Suprapubic skin (tissue), 4 donors: ENCODE measurements at regions not wholly inside any gene's neighbourhood (a gene's known extent, or its start where the extent isn't known, plus 50 kb on each side); places are given as distances from the start of the nearest gene placed in this dataset.

Source experiments
- DNase-seq, 2 donors: peaks; one replicate each; pipeline ENCODE4 v3.0.0-alpha.2; 2019; ENCODE audit warnings: low spot score in 2 of 2
- H3K27ac ChIP-seq: fragments of 200-600 bp; sonication (generic); one replicate; pipeline ENCODE4 v1.5.1; 2019
- H3K27me3 ChIP-seq: fragments of 200-600 bp; sonication (generic); one replicate; pipeline ENCODE4 v1.5.1; 2019
- H3K36me3 ChIP-seq: fragments of 200-600 bp; sonication (generic); one replicate; pipeline ENCODE4 v1.5.1; 2019
- H3K4me1 ChIP-seq: fragments of 200-600 bp; sonication (generic); one replicate; pipeline ENCODE4 v1.5.1; 2019
- H3K4me3 ChIP-seq: fragments of 200-600 bp; sonication (generic); one replicate; pipeline ENCODE4 v1.5.1; 2019; ENCODE audit warnings: mild to moderate bottlenecking
- H3K9me3 ChIP-seq: fragments of 200-600 bp; sonication (generic); one replicate; pipeline ENCODE4 v1.5.1; 2019
- CTCF ChIP-seq, 2 donors: fragments of 200-600 bp in 1 of 2; fragments of 450-650 bp in 1 of 2; sonication (generic) in 1 of 2; IDR thresholded peaks; one replicate each; pipeline ENCODE4 v1.5.1; 2016 to 2019; ENCODE audit warnings: antibody characterized with exemption in 2 of 2, mild to moderate bottlenecking in 1 of 2, moderate library complexity in 1 of 2
- EP300 ChIP-seq: sonication (generic); formaldehyde crosslinking; IDR thresholded peaks from one replicate; pipeline ENCODE4 v1.6.1; 2017; ENCODE audit warnings: antibody characterized with exemption
- POLR2A ChIP-seq, 2 donors: fragments of 450-650 bp; IDR thresholded peaks; one replicate each; pipeline ENCODE4 v1.6.1; 2017; ENCODE audit warnings: antibody characterized with exemption in 2 of 2, mild to moderate bottlenecking in 2 of 2, moderate library complexity in 2 of 2
- POLR2AphosphoS5 ChIP-seq, 3 donors: sonication (generic); formaldehyde crosslinking; IDR thresholded peaks; one replicate each; pipeline ENCODE4 v1.6.1; 2017; ENCODE audit warnings: antibody characterized with exemption in 3 of 3
- WGBS: methylation state at CpG from one replicate; pipeline ENCODE4 v1.1.5; 2018; 5-methylcytosine and 5-hydroxymethylcytosine counted together

GRCh38 chr9:17907779-17908508 is 329.1 kb downstream of the SH3GL2 start:
- H3K4me1 ChIP-seq, result peaks cover 17% of the 10 kb centered on the region
- no peaks in the 10 kb centered on the region for H3K9me3 ChIP-seq
- no peak overlapping the region for H3K4me3 ChIP-seq
- peaks cover 52% of the 10 kb centered on the region for H3K27me3 ChIP-seq
- H3K36me3 ChIP-seq, result no peaks in the 10 kb centered on the region
- no peak for DNase-seq
- H3K27ac ChIP-seq, result no peak overlapping the region
- no peak for TF ChIP-seq POLR2A (IDR thresholded peaks at IDR 0.05)
- TF ChIP-seq EP300, result no peak
- no peak for TF ChIP-seq POLR2AphosphoS5 (IDR thresholded peaks at IDR 0.05)
- TF ChIP-seq CTCF (IDR thresholded peaks at IDR 0.05), result no peak
- 58% methylated on average over 13 of the region's 13 CpGs for WGBS

GRCh38 chr9:17926246-17926645 is 347.4 kb downstream of the SH3GL2 start:
- no peak for DNase-seq
- TF ChIP-seq CTCF (IDR thresholded peaks at IDR 0.05) (no peak), POLR2A (IDR thresholded peaks at IDR 0.05) (no peak), EP300 (no peak), POLR2AphosphoS5 (IDR thresholded peaks at IDR 0.05) (no peak)
- H3K4me3 ChIP-seq, result no peak overlapping the region
- H3K27ac ChIP-seq, result no peak overlapping the region
- H3K27me3 ChIP-seq, result no peaks in the 10 kb centered on the region
- 89% methylated on average over 8 of the region's 8 CpGs for WGBS
- H3K36me3 ChIP-seq, result no peaks in the 10 kb centered on the region
- H3K4me1 ChIP-seq, result no peaks in the 10 kb centered on the region
- H3K9me3 ChIP-seq, result no peaks in the 10 kb centered on the region

- no peak for TF ChIP-seq POLR2AphosphoS5 (IDR thresholded peaks at IDR 0.05)
- Histone ChIP-seq H3K27ac (no peak overlapping the region), H3K36me3 (no peaks in the 10 kb centered on the region), H3K27me3 (no peaks in the 10 kb centered on the region), H3K4me3 (no peak overlapping the region), H3K9me3 (no peaks in the 10 kb centered on the region), H3K4me1 (no peaks in the 10 kb centered on the region)
- DNase-seq, result no peak
These were observed 348.8 kb downstream of the SH3GL2 start for GRCh38 chr9:17927616-17928015.

- H3K9me3 ChIP-seq, result no peaks in the 10 kb centered on the region
- TF ChIP-seq POLR2A (IDR thresholded peaks at IDR 0.05) (no peak), POLR2AphosphoS5 (IDR thresholded peaks at IDR 0.05) (no peak), EP300 (no peak), CTCF (IDR thresholded peaks at IDR 0.05) (no peak)
- WGBS, result 100% methylated on average over 1 of the region's 1 CpG
These were observed 349.4 kb downstream of the SH3GL2 start for GRCh38 chr9:17928228-17928627.

GRCh38 chr9:17928768-17929167 is 349.9 kb downstream of the SH3GL2 start:
- H3K36me3 ChIP-seq, result no peaks in the 10 kb centered on the region
- DNase-seq, result no peak
- H3K4me3 ChIP-seq, result no peak overlapping the region
- no peaks in the 10 kb centered on the region for H3K4me1 ChIP-seq
- 56% methylated on average over 2 of the region's 2 CpGs for WGBS
- no peak overlapping the region for H3K27ac ChIP-seq
- H3K9me3 ChIP-seq, result no peaks in the 10 kb centered on the region
- H3K27me3 ChIP-seq, result no peaks in the 10 kb centered on the region
- no peak for TF ChIP-seq POLR2A (IDR thresholded peaks at IDR 0.05)
- TF ChIP-seq CTCF (IDR thresholded peaks at IDR 0.05), result no peak
- TF ChIP-seq POLR2AphosphoS5 (IDR thresholded peaks at IDR 0.05), result no peak
- no peak for TF ChIP-seq EP300

More at GRCh38 chr9:17928228-17928627, 349.4 kb downstream of the SH3GL2 start:
- H3K27ac ChIP-seq, result no peak overlapping the region
- no peaks in the 10 kb centered on the region for H3K27me3 ChIP-seq
- no peaks in the 10 kb centered on the region for H3K36me3 ChIP-seq
- no peak for DNase-seq
- H3K4me3 ChIP-seq, result no peak overlapping the region
- H3K4me1 ChIP-seq, result no peaks in the 10 kb centered on the region

- no peak for TF ChIP-seq POLR2AphosphoS5 (IDR thresholded peaks at IDR 0.05)
- no peak for TF ChIP-seq CTCF (IDR thresholded peaks at IDR 0.05)
- no peak for TF ChIP-seq POLR2A (IDR thresholded peaks at IDR 0.05)
- TF ChIP-seq EP300, result no peak
- whole genome bisulfite sequencing, result 75% methylated on average over 2 of the region's 2 CpGs
- Histone ChIP-seq H3K4me1 (no peaks in the 10 kb centered on the region), H3K9me3 (no peaks in the 10 kb centered on the region), H3K4me3 (no peak overlapping the region), H3K27me3 (no peaks in the 10 kb centered on the region), H3K27ac (no peak overlapping the region), H3K36me3 (no peaks in the 10 kb centered on the region)
- no peak for DNase-seq
These were observed 350.6 kb downstream of the SH3GL2 start for GRCh38 chr9:17929506-17929905.
